HEK293T (cell line): ENCODE measurements at regions not wholly inside any gene's neighbourhood (a gene's known extent, or its start where the extent isn't known, plus 50 kb on each side); places are given as distances from the start of the nearest gene placed in this dataset.

Experiments used
- BHLHE40 ChIP-seq: fragments of 450-650 bp; IDR thresholded peaks from 2 replicates; pipeline ENCODE4 v1.6.1; 2016; ENCODE audit warnings: mild to moderate bottlenecking, moderate library complexity, borderline replicate concordance
- CTBP1 ChIP-seq: fragments of 450-650 bp; IDR thresholded peaks from 2 replicates; pipeline ENCODE4 v1.6.1; 2016; ENCODE audit warnings: borderline replicate concordance
- ELF4 ChIP-seq: fragments of 450-650 bp; IDR thresholded peaks from 2 replicates; pipeline ENCODE4 v1.6.1; 2017; ENCODE audit warnings: antibody characterized with exemption
- FOXA1 ChIP-seq: fragments of 450-650 bp; IDR thresholded peaks from 2 replicates; pipeline ENCODE4 v1.6.1; 2016; ENCODE audit warnings: mild to moderate bottlenecking
- FOXK2 ChIP-seq: fragments of 450-650 bp; IDR thresholded peaks from 2 replicates; pipeline ENCODE4 v1.6.1; 2016; ENCODE audit warnings: mild to moderate bottlenecking
- FOXM1 ChIP-seq: fragments of 450-650 bp; IDR thresholded peaks from 2 replicates; pipeline ENCODE4 v1.6.1; 2017; ENCODE audit warnings: mild to moderate bottlenecking, borderline replicate concordance
- HDGF ChIP-seq: fragments of 450-650 bp; IDR thresholded peaks from 2 replicates; pipeline ENCODE4 v1.6.1; 2017; ENCODE audit warnings: antibody characterized with exemption, borderline replicate concordance
- L3MBTL2 ChIP-seq: fragments of 450-650 bp; conservative IDR thresholded peaks from 2 replicates; pipeline ENCODE4 v1.6.1; 2016; ENCODE audit warnings: mild to moderate bottlenecking
- SUZ12 ChIP-seq: fragments of 450-650 bp; IDR thresholded peaks from 2 replicates; pipeline ENCODE4 v1.6.1; 2016; ENCODE audit warnings: mild to moderate bottlenecking
- TARDBP ChIP-seq: fragments of 450-650 bp; IDR thresholded peaks from 2 replicates; pipeline ENCODE4 v1.6.1; 2016
- TF ChIP-seq, protein P1 (sequence below): fragments of 450-650 bp; IDR thresholded peaks from 2 replicates; pipeline ENCODE4 v1.6.1; 2016

DNA sequence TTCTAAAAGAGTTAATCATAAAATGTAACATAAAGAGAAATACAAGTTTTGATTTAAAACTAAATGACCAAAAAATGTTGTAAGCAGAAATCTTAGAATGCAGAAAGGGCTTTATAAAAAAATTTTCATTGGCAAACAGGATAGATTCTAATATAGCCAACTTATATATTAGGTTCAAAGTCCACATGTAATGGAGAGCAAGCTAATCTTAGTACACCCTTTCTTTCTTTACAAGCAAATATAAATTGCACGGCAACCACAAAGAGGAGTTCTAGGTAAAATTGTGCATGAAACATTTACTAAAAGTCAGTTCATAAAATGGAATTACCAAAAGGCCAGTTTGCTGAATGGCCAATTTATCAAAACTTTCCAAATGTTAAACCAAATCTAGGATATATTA is 130.6 kb downstream of the NOL4 start:
- TF ChIP-seq FOXM1 = no peak
- TF ChIP-seq BHLHE40 = no peak
- no peak for TF ChIP-seq HDGF
- no peak for TF ChIP-seq L3MBTL2
- TF ChIP-seq FOXK2 = no peak
- no peak for TF ChIP-seq FOXA1
- TF ChIP-seq ELF4 = no peak
- TF ChIP-seq, protein P1, sequence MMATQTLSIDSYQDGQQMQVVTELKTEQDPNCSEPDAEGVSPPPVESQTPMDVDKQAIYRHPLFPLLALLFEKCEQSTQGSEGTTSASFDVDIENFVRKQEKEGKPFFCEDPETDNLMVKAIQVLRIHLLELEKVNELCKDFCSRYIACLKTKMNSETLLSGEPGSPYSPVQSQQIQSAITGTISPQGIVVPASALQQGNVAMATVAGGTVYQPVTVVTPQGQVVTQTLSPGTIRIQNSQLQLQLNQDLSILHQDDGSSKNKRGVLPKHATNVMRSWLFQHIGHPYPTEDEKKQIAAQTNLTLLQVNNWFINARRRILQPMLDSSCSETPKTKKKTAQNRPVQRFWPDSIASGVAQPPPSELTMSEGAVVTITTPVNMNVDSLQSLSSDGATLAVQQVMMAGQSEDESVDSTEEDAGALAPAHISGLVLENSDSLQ = no peak
- TF ChIP-seq TARDBP = no peak
- no peak for TF ChIP-seq CTBP1
- no peak for TF ChIP-seq SUZ12
